Liver (tissue), 7 donors: ENCODE measurements at regions not wholly inside any gene's neighbourhood (a gene's known extent, or its start where the extent isn't known, plus 50 kb on each side); places are given as distances from the start of the nearest gene placed in this dataset.
"Not testable (repeated sequence)": the region's sequence is repeated elsewhere in the genome, so short reads cannot be mapped to it uniquely, and the experiment has no call there.

Experiments
- DNase-seq: peaks from one replicate; pipeline ENCODE4 v3.0.0-alpha.2; 2017; ENCODE audit warnings: low spot score
- H3K27ac ChIP-seq, 2 donors: one replicate each; pipeline ENCODE4 v1.7.0; 2013; ENCODE audit warnings: inconsistent platforms in 2 of 2, low read length in 2 of 2, control low read depth in 1 of 2, low read depth in 1 of 2, mild to moderate bottlenecking in 1 of 2
- H3K27me3 ChIP-seq, 4 donors: one replicate each; pipeline versions ENCODE4 v1.6.1 to v1.7.0; 2013; ENCODE audit warnings: low read length in 3 of 4, inconsistent platforms in 1 of 4, mild to moderate bottlenecking in 1 of 4, moderate library complexity in 1 of 4; ENCODE audit not compliant: control insufficient read depth in 4 of 4, insufficient read depth in 4 of 4
- H3K36me3 ChIP-seq, 4 donors: one replicate each; pipeline versions ENCODE4 v1.6.1 to v1.7.0; 2013; ENCODE audit warnings: low read length in 3 of 4, mild to moderate bottlenecking in 3 of 4, low read depth in 1 of 4, moderate library complexity in 1 of 4; ENCODE audit not compliant: control insufficient read depth in 4 of 4, insufficient read depth in 3 of 4
- H3K4me1 ChIP-seq, 4 donors: one replicate each; pipeline versions ENCODE4 v1.6.1 to v1.7.0; 2013; ENCODE audit warnings: low read length in 3 of 4, mild to moderate bottlenecking in 3 of 4, moderate library complexity in 1 of 4; ENCODE audit not compliant: control insufficient read depth in 4 of 4, insufficient read depth in 4 of 4
- H3K4me3 ChIP-seq, 3 donors: one replicate each; pipeline versions ENCODE4 v1.6.1 to v1.7.0; 2013; ENCODE audit warnings: low read length in 3 of 3, control low read depth in 1 of 3, low read depth in 1 of 3, mild to moderate bottlenecking in 1 of 3
- H3K9ac ChIP-seq, 2 donors: one replicate each; pipeline ENCODE4 v1.7.0; 2013; ENCODE audit warnings: low read length in 2 of 2, mild to moderate bottlenecking in 2 of 2, moderate library complexity in 2 of 2, control low read depth in 1 of 2, low read depth in 1 of 2
- H3K9me3 ChIP-seq, 4 donors: one replicate each; pipeline versions ENCODE4 v1.6.1 to v1.7.0; 2013; ENCODE audit warnings: low read length in 3 of 4; ENCODE audit not compliant: control insufficient read depth in 4 of 4
- EGR1 ChIP-seq, 2 donors: IDR thresholded peaks; 2 replicates each; pipeline ENCODE4 v1.6.1; 2016 to 2018; ENCODE audit warnings: antibody characterized with exemption in 2 of 2, low read depth in 2 of 2
- GABPA ChIP-seq, 2 donors: IDR thresholded peaks in 1 of 2; conservative IDR thresholded peaks in 1 of 2; 2 replicates each; pipeline ENCODE4 v1.6.1; 2016; ENCODE audit warnings: antibody characterized with exemption in 2 of 2, mild to moderate bottlenecking in 1 of 2, moderate library complexity in 1 of 2
- HNF4A ChIP-seq, 2 donors: conservative IDR thresholded peaks; 2 replicates each; pipeline ENCODE4 v1.6.1; 2016; ENCODE audit warnings: antibody characterized with exemption in 2 of 2, mild to moderate bottlenecking in 2 of 2
- HNF4G ChIP-seq: IDR thresholded peaks from 2 replicates; pipeline ENCODE4 v1.6.1; 2016; ENCODE audit warnings: antibody characterized with exemption
- JUND ChIP-seq, 2 donors: IDR thresholded peaks; 2 replicates each; pipeline ENCODE4 v1.6.1; 2016; ENCODE audit warnings: antibody characterized with exemption in 2 of 2
- NR2F2 ChIP-seq: IDR thresholded peaks from 2 replicates; pipeline ENCODE4 v1.6.1; 2016; ENCODE audit warnings: antibody characterized with exemption
- RAD21 ChIP-seq, 2 donors: IDR thresholded peaks; 2 replicates each; pipeline ENCODE4 v1.6.1; 2016; ENCODE audit warnings: antibody characterized with exemption in 2 of 2, mild to moderate bottlenecking in 2 of 2
- RXRA ChIP-seq, 2 donors: IDR thresholded peaks; 2 replicates each; pipeline ENCODE4 v1.6.1; 2017 to 2018; ENCODE audit warnings: antibody characterized with exemption in 2 of 2, mild to moderate bottlenecking in 1 of 2
- SP1 ChIP-seq: IDR thresholded peaks from 2 replicates; pipeline ENCODE4 v1.6.1; 2018; ENCODE audit warnings: antibody characterized with exemption, mild to moderate bottlenecking
- TAF1 ChIP-seq: conservative IDR thresholded peaks from 2 replicates; pipeline ENCODE4 v1.6.1; 2016; ENCODE audit warnings: antibody characterized with exemption, mild to moderate bottlenecking
- YY1 ChIP-seq: IDR thresholded peaks from 2 replicates; pipeline ENCODE4 v1.6.1; 2016; ENCODE audit warnings: antibody characterized with exemption, mild to moderate bottlenecking
- WGBS: extraction: QIAGEN DNeasy Blood & Tissue Kit; methylation state at CpG from one replicate; pipeline ENCODE4 v1.1.7; 2013; 5-methylcytosine and 5-hydroxymethylcytosine counted together
- TF ChIP-seq, protein P1 (sequence below): IDR thresholded peaks from 2 replicates; pipeline ENCODE4 v1.6.1; 2016; ENCODE audit warnings: antibody characterized with exemption
- TF ChIP-seq, protein P2 (sequence below): IDR thresholded peaks from 2 replicates; pipeline ENCODE4 v1.6.1; 2016; ENCODE audit warnings: antibody characterized with exemption, mild to moderate bottlenecking
- donor health status: healthy.
- donor health status: healthy.
- donor health status: healthy.
- donor health status: healthy.

DNA sequence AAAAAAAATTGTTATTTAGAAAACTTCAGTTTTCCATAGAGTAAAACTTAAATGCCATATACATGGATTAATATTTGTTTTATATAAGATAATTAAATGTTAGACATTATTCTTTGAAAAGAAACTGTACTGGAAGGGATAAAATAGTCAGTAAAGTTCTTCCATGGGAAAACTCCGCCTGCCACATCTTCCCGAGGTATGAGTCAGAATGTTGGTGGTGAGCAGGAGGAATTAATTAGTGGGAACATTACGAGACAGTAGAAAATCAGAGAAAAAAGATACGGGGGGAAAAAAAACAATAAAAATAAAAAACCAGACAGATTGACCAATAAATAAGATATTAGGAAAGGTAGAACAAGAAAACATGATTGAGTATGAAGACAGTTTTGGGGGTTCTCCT lies 930.3 kb upstream of the C9orf72 start:
- H3K9me3 ChIP-seq = no peaks in the 10 kb centered on the region
- DNase-seq = no peak
- 70% methylated on average over 4 of the region's 4 CpGs for WGBS
- H3K4me1 ChIP-seq = no peaks in the 10 kb centered on the region
- TF ChIP-seq NR2F2 = no peak
- no peak for TF ChIP-seq GABPA (IDR thresholded peaks at IDR 0.05 in 1 of 2, conservative IDR thresholded peaks at IDR 0.05 in 1 of 2)
- no peak for TF ChIP-seq EGR1 (IDR thresholded peaks at IDR 0.05; ENCODE audit: low read depth in 2 of 2)
- no peak for TF ChIP-seq SP1
- no peak for TF ChIP-seq HNF4A (conservative IDR thresholded peaks at IDR 0.05)
- no peak for TF ChIP-seq YY1
- TF ChIP-seq RXRA (IDR thresholded peaks at IDR 0.05) = no peak
- TF ChIP-seq, protein P1, sequence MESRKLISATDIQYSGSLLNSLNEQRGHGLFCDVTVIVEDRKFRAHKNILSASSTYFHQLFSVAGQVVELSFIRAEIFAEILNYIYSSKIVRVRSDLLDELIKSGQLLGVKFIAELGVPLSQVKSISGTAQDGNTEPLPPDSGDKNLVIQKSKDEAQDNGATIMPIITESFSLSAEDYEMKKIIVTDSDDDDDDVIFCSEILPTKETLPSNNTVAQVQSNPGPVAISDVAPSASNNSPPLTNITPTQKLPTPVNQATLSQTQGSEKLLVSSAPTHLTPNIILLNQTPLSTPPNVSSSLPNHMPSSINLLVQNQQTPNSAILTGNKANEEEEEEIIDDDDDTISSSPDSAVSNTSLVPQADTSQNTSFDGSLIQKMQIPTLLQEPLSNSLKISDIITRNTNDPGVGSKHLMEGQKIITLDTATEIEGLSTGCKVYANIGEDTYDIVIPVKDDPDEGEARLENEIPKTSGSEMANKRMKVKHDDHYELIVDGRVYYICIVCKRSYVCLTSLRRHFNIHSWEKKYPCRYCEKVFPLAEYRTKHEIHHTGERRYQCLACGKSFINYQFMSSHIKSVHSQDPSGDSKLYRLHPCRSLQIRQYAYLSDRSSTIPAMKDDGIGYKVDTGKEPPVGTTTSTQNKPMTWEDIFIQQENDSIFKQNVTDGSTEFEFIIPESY = no peak
- H3K4me3 ChIP-seq = no peak overlapping the region
- H3K27me3 ChIP-seq = peaks cover 0 to 2% (median 0%) of the 10 kb centered on the region in 4 donors
- no peaks in the 10 kb centered on the region for H3K36me3 ChIP-seq
- H3K9ac ChIP-seq = no peak overlapping the region
- H3K27ac ChIP-seq = no peak overlapping the region

DNA sequence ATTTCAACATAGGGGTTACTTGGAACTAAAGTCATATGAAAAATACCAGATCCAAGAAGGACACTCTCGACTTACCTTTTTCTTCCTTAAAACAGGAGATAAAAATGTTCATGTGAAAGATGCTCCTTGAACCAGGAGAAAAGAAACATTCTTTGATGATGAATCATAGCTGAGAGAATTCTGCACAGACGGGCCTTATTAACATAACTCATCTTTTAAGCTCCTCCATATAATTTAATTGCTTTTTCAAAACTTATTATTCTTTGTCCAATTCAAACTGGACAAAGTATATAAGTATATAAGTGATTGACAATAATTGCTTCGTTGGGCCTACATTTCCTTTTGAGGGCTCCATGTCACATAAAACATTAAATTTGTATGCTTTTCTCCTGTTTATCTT lies 945.2 kb upstream of the C9orf72 start:
- no peak for DNase-seq
- Histone ChIP-seq H3K4me3 (no peak overlapping the region), H3K9ac (no peak overlapping the region), H3K27ac (no peak overlapping the region), H3K27me3 (no peaks in the 10 kb centered on the region), H3K9me3 (no peaks in the 10 kb centered on the region), H3K4me1 (no peaks in the 10 kb centered on the region), H3K36me3 (no peaks in the 10 kb centered on the region)
- TF ChIP-seq GABPA (IDR thresholded peaks at IDR 0.05 in 1 of 2, conservative IDR thresholded peaks at IDR 0.05 in 1 of 2) (no peak), TAF1 (no peak), JUND (IDR thresholded peaks at IDR 0.05) (no peak), RAD21 (IDR thresholded peaks at IDR 0.05) (no peak), SP1 (no peak), HNF4A (conservative IDR thresholded peaks at IDR 0.05) (no peak), HNF4G (no peak)
- TF ChIP-seq, protein P1 = no peak
- TF ChIP-seq, protein P2, sequence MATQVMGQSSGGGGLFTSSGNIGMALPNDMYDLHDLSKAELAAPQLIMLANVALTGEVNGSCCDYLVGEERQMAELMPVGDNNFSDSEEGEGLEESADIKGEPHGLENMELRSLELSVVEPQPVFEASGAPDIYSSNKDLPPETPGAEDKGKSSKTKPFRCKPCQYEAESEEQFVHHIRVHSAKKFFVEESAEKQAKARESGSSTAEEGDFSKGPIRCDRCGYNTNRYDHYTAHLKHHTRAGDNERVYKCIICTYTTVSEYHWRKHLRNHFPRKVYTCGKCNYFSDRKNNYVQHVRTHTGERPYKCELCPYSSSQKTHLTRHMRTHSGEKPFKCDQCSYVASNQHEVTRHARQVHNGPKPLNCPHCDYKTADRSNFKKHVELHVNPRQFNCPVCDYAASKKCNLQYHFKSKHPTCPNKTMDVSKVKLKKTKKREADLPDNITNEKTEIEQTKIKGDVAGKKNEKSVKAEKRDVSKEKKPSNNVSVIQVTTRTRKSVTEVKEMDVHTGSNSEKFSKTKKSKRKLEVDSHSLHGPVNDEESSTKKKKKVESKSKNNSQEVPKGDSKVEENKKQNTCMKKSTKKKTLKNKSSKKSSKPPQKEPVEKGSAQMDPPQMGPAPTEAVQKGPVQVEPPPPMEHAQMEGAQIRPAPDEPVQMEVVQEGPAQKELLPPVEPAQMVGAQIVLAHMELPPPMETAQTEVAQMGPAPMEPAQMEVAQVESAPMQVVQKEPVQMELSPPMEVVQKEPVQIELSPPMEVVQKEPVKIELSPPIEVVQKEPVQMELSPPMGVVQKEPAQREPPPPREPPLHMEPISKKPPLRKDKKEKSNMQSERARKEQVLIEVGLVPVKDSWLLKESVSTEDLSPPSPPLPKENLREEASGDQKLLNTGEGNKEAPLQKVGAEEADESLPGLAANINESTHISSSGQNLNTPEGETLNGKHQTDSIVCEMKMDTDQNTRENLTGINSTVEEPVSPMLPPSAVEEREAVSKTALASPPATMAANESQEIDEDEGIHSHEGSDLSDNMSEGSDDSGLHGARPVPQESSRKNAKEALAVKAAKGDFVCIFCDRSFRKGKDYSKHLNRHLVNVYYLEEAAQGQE = no peak
- 52% methylated on average over 3 of the region's 3 CpGs for WGBS

DNA sequence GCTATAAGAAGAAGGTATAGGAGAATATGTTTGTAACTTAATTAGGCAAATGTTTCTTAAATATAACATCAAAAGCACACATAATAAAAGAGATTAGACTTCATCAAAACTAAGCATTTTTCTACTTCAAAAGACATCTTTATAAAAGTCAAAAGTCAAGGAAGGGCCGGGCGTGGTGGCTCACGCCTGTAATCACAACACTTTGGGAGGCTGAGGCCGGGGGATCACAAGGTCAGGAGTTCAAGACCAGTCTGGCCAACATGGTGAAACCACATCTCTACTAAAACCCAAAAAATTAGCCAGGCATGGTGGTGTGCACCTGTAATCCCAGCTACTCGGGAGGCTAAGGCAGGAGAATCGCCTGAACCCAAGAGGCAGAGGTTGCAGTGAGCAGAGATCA lies 951.0 kb upstream of the C9orf72 start:
- H3K27ac ChIP-seq, H3K4me3 ChIP-seq, H3K27me3 ChIP-seq, H3K4me1 ChIP-seq, H3K36me3 ChIP-seq, DNase-seq, H3K9me3 ChIP-seq, H3K9ac ChIP-seq: not testable (repeated sequence)
- 74% methylated on average over 6 of the region's 6 CpGs for WGBS
